ENCODE measurements at regions not wholly inside any gene's neighbourhood (a gene's known extent, or its start where the extent isn't known, plus 50 kb on each side); places are given as distances from the start of the nearest gene placed in this dataset.

- DNase-seq (ENCODE audit: low spot score): no peak
Observed at GRCh38 chr22:48660104-48660789, 1167.4 kb downstream of the BRD1 start.

DNA sequence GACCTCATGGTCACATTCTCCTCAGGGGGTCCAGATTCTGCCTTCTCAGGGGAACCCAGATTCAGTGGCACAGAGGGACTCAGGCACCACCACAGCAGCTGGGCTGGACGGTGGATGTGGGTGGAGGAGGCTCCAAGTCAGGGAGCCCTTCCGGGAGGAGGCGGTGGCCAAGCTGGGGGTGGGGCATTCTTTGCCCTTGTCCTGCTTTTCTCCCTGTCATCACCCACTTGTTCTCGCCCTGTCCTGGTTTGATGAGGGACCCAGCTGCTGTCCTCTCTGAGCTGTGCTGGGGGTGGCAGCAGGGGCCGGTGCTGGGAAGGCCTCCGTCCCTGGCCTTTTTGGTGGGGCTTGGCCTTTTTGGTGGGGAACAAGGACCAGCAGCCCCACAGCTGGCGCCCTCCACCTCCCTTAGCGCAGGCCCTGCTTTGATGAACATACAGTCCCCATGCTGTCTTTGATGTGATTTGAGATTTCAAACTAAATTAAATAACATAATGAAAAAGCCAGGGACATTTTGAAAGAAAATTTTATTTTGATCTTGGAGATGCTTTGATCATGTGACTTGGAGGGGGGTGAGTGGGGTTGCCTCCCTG is 1168.2 kb downstream of the BRD1 start:
- DNase-seq (ENCODE audit: low spot score): no peak

GRCh38 chr22:48658871-48659270 is 1168.8 kb downstream of the BRD1 start:
- no peak for DNase-seq (ENCODE audit: low spot score)

- no peak for DNase-seq (ENCODE audit: low spot score)
Observed at GRCh38 chr22:48658246-48658645, 1169.4 kb downstream of the BRD1 start.

GRCh38 chr22:48654492-48654891 is 1173.2 kb downstream of the BRD1 start:
- no peak for DNase-seq (ENCODE audit: low spot score)

DNA sequence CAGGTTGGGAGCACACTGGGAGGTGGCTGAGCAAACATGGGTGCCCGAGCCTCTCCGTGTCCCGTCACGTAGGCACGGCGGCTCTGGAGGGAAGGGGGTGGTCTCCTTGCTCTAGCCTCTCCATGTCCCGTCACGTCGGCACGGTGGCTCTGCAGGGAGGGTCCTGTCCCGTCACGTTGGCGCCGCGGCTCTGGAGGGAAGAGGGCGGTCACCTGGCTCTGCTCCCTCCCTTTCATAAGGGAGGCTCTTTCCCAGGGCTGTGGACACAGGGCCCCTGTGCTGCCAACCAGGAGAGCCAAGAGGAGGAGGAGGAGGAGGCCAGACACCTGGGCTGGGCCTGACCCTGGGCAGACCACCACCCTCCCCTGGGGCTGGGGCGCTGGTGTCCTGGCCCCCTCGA is 1173.7 kb downstream of the BRD1 start:
- DNase-seq (ENCODE audit: low spot score): no peak

DNA sequence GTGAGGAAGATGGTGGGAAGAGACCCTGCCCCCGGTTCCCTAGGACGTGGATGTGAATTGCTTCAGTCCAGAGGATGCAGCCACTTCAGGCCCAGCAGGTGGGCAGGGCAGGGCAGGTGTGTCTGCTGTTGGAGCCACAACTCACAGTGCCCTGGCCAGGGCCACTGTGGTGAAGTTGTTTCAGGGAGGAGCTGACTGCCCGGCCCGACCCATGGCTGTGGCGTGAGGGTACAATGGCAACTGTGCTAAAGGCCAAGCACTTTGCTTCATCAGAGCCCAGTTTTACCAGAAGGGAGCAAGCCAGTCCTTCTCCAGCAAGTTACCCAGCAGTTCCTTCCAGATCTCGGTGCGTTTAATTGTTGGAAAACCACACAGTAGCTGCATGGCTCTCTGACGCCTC is 1174.4 kb downstream of the BRD1 start:
- no peak for DNase-seq (ENCODE audit: low spot score)

DNA sequence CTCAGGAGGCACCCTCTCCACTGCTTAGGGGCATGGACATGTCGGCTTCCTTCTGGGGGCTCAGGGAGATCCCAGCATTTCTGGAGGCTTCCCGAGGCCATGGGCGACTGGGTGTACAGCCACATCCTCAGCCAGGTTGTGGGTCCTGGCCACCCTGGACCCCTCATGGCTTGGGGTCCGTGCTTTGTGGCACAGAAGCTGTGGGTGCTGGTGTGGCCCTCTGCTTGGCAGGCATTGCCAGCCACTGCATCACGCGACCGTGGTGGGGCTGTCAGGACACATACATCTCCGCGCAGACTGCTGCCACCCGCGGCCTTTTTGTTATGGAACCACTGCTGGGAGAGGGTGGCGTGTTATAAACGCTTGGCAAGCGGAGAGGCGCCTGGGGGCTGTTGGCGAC is 1174.9 kb downstream of the BRD1 start:
- DNase-seq (ENCODE audit: low spot score): no peak

GRCh38 chr22:48651981-48652538 is 1175.6 kb downstream of the BRD1 start:
- DNase-seq (ENCODE audit: low spot score): no peak

GRCh38 chr22:48651036-48651890 is 1176.4 kb downstream of the BRD1 start:
- no peak for DNase-seq (ENCODE audit: low spot score)

GRCh38 chr22:48650323-48651035 is 1177.2 kb downstream of the BRD1 start:
- DNase-seq (ENCODE audit: low spot score): no peak

- no peak for DNase-seq (ENCODE audit: low spot score)
Observed at GRCh38 chr22:48649466-48649865, 1178.2 kb downstream of the BRD1 start.

DNA sequence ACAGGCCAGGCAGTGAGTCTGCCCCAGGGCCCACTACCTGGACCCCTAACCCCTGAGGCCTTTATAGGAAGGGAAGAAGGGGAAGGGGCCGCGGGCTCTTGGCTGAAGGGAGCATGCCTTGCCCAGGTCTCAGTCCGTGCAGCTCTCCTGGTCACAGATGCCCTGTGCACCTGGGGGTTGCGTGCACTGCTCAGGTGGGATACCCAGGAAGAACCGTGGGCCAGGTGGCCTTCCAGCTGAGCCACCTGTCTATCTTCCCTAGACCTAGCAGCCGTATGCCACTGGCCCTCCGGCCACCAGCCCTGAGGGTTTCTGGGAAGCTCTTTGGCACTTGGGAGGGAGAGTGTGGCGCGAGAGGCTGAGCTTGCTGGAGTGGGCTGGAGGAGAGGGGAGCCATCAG is 1178.6 kb downstream of the BRD1 start:
- no peak for DNase-seq (ENCODE audit: low spot score)

- DNase-seq (ENCODE audit: low spot score): no peak
Observed at GRCh38 chr22:48647606-48648515, 1179.8 kb downstream of the BRD1 start.

DNA sequence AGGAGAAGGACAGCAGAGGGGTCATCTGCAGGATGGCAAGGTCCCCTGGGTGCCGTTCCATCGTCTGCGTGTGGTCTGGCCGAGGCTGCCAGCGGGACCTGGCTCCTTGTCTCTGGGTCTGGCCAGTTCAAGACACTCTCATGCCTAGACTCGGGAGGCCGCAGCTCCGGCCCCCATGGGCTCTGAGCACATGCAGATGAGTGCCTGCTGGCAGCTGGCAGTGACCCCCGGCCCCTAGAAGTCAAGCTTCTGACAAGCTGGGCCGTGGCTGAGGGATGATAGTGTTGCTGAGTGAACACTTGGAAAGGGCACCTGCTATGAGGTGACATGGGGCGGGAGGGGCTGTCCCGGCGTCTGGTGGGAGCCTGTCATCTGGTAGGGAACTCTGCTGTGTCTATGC is 1180.6 kb downstream of the BRD1 start:
- DNase-seq (ENCODE audit: low spot score): no peak

GRCh38 chr22:48646216-48646925 is 1181.3 kb downstream of the BRD1 start:
- no peak for DNase-seq (ENCODE audit: low spot score)

DNA sequence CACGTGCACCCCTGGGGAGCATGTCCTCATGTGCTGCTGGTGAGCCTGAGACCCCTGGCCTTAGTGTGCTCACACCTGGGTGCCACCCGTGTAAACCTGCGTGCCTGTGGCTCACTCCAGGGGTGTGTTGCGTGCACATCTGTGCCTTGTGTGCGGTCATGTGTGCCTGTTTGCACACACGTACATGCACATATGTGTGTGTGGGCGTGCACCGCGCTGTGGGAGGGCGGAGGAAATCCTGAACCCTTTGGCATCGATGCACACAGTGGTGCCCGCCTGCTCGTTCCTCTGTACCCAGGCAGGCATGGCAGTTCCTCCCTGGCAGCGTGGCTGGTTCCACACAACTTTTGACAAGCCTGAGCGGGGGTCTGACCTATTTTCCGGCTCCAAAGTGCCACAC is 1181.9 kb downstream of the BRD1 start:
- DNase-seq (ENCODE audit: low spot score): no peak

DNA sequence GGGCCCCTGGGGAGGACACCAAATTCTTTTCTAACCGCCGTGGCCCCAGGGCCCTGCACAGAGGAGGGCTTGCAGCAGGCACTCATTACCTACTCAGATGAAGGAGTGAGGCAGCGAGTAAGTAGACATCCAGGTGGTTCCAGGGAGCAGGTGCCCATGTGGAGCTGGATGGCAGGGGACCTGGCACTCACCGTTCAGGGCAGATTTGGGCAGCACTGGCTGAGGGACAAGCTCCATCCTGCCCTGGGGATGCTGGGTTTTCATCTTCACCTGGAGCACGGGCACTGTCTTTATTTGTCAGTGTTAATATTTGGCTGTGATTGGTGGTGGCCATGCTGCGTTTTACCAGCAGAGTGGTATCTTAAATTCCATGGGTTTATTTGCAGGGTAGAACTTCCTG is 1182.7 kb downstream of the BRD1 start:
- no peak for DNase-seq (ENCODE audit: low spot score)

DNA sequence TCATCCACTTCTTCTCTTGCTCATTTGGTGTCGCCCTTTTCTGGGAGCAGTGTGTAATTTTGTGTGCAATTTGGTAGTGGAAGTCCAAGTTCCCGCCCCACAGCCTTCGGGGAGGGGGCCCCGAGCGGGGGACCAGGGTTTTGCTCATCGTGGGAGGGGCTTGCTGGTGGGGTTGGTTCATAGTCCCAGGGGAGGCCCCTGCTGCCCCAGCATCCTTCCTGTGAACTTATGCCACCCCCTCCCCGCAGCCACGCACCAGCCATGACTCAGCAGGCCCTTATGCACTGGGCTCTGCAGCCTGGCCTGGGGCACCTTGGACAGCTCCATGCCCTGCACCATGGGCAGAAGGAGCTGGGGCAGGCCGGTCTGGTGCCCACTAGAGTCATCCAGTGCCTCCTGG is 1183.6 kb downstream of the BRD1 start:
- no peak for DNase-seq (ENCODE audit: low spot score)

DNA sequence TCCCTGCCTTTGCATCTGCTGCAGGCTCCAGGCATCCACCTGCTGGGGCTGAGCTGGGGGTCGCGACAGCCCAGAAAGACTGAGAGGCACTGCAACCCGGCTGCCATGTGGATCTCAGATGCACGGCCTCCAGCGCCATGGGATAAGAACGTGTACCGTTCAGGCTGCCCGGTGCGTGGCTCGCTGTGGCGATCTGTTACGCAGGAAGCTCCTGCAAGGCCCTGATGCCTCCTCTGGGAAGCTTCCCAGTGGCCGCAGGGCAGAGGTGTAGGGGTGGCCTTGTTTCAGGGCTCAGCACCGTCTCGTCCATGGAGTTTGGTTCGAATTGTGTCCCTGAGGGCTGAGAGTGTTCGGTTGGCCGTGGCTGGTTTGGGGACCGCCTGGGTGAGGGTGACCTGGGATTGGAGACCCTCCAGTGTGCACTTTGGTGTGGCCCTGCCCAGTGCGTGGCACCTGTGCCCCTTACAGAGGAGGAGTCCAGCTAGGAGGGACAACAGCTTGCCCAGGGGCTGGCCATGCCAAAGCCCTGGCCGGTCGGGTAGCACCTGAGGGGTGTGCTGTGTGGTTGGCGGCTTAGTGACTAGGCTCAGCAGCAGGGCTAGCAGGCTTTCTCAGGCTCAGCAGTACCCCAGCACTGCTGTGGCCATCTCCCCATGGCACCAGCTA is 1184.5 kb downstream of the BRD1 start:
- no peak for DNase-seq (ENCODE audit: low spot score)

All from putamen (tissue), 1 donor.